ENCODE measurements at regions not wholly inside any gene's neighbourhood (a gene's known extent, or its start where the extent isn't known, plus 50 kb on each side); places are given as distances from the start of the nearest gene placed in this dataset.

DNA sequence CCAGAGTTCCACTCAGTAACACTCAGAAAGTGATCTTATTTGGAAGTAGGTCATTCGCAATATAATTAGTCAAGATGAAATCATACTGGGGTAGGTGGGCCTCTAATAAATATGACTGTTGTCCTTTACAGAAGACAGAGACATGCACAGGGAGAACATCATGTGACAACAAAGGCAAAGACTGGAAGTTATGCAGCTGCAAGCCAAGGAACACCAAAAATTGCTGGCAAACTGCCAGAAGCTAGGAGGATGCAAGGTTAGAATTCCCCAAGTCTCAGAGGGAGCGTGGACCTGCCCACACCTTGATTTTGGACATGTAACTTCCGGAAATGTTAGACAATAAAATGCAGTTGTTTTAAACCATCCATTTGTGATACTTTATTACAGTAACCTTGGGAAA lies 471.5 kb upstream of the AGTR1 start:
- no peak for DNase-seq (ENCODE audit: low read depth)

GRCh38 chr3:148227534-148227933 lies 470.2 kb upstream of the AGTR1 start:
- no peak overlapping the region for H3K4me3 ChIP-seq (ENCODE audit: low read depth, low read length)
- no peak for TF ChIP-seq CTCF (IDR thresholded peaks at IDR 0.05; ENCODE audit: insufficient read depth, low read length)
- peak; percentile 17 for DNase-seq (ENCODE audit: low read depth)

More for the DNA sequence above, 471.5 kb upstream of the AGTR1 start:
- TF ChIP-seq CTCF (IDR thresholded peaks at IDR 0.05; ENCODE audit: insufficient read depth, low read length), result no peak
- H3K4me3 ChIP-seq (ENCODE audit: low read depth, low read length), result no peak overlapping the region

DNA sequence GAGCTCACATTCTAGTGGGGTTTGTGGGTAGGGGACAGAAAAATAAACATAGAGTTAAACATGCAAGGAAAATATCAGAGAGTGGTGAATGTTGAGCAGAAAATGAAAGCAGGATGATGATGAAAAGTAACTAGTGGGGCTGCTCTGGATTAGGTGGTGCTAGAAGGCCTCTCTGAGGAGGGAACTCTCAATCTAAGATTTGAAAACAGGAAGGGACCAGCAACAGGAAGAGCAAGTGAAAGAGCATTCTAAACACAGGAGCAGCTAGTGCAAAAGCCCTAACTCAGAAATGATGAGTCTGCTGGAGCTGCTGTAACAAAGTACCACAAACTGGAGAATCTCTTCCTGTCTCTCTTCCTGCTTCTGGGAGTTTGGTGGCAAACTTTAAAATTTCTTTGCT lies 468.6 kb upstream of the AGTR1 start:
- no peak overlapping the region for H3K4me3 ChIP-seq (ENCODE audit: low read depth, low read length)
- no peak for TF ChIP-seq CTCF (IDR thresholded peaks at IDR 0.05; ENCODE audit: insufficient read depth, low read length)
- DNase-seq (ENCODE audit: low read depth), result no peak

GRCh38 chr3:148230473-148230872 lies 467.2 kb upstream of the AGTR1 start:
- no peak overlapping the region for H3K4me3 ChIP-seq (ENCODE audit: low read depth, low read length)
- TF ChIP-seq CTCF (IDR thresholded peaks at IDR 0.05; ENCODE audit: insufficient read depth, low read length), result no peak

GRCh38 chr3:148232389-148232788 lies 465.3 kb upstream of the AGTR1 start:
- DNase-seq (ENCODE audit: low read depth), result no peak
- no peak overlapping the region for H3K4me3 ChIP-seq (ENCODE audit: low read depth, low read length)
- TF ChIP-seq CTCF (IDR thresholded peaks at IDR 0.05; ENCODE audit: insufficient read depth, low read length), result no peak

More at GRCh38 chr3:148230473-148230872, 467.2 kb upstream of the AGTR1 start:
- DNase-seq (ENCODE audit: low read depth), result no peak

DNA sequence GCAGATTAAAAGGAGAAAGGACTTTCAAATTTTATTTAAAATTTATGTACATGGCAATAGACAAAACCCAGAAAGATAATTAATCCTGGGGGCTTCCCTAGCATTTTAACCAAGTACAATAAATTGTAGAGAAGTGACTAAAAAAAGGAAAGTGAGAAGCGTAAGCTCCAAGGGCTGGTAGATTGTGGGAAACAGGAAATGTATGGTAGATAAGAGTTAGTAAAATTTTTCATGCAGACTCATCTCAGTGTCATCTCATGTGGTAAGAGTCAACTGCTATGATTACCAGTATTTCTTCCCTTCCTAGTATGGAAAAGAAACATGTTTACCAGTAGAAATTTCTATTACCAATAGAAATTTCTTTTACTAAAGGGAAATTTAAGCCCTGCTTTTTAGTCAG lies 464.3 kb upstream of the AGTR1 start:
- TF ChIP-seq CTCF (IDR thresholded peaks at IDR 0.05; ENCODE audit: insufficient read depth, low read length), result no peak
- no peak overlapping the region for H3K4me3 ChIP-seq (ENCODE audit: low read depth, low read length)
- peak; percentile 38 for DNase-seq (ENCODE audit: low read depth)

DNA sequence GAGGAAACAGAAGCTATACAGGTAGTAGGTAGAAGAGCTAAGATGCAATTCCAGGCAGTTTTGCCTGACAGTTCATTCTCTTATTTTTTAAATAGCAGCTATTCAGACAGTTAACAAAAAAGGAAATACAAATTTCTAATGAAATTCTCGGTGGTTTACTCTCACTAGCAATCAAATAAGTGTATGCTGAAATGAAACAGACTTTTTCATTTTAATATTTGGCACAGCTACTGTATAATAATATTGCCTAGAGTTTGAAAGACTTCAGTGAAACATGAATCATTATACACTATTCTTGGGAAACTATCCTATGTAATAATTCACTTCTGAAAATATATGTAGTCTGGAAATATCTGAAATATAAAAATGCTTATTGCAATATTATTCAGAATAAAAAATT lies 463.2 kb upstream of the AGTR1 start:
- no peak overlapping the region for H3K4me3 ChIP-seq (ENCODE audit: low read depth, low read length)
- no peak for DNase-seq (ENCODE audit: low read depth)
- no peak for TF ChIP-seq CTCF (IDR thresholded peaks at IDR 0.05; ENCODE audit: insufficient read depth, low read length)

Data from fibroblast of the aortic adventitia (primary cell).